NCI-H2227 (cell line): ENCODE measurements at regions not wholly inside any gene's neighbourhood (a gene's known extent, or its start where the extent isn't known, plus 50 kb on each side); places are given as distances from the start of the nearest gene placed in this dataset.

ENCODE experiments used
- DNase-seq: peaks from one replicate; lab custom pipeline; 2025; ENCODE audit not compliant: unreplicated experiment; lab: John Stamatoyannopoulos, UW

- DNase-seq = no peak
These were observed 231.4 kb downstream of the KLF12 start for GRCh38 chr13:73902847-73903246.

GRCh38 chr13:73902296-73902695 is 231.9 kb downstream of the KLF12 start:
- DNase-seq = no peak

GRCh38 chr13:73901324-73902068 is 232.7 kb downstream of the KLF12 start:
- DNase-seq = peak; percentile 87

GRCh38 chr13:73900591-73900990 is 233.6 kb downstream of the KLF12 start:
- no peak for DNase-seq

- DNase-seq = no peak
These were observed 235.3 kb downstream of the KLF12 start for GRCh38 chr13:73898899-73899298.

- no peak for DNase-seq
These were observed 235.9 kb downstream of the KLF12 start for GRCh38 chr13:73898276-73898675.

- no peak for DNase-seq
These were observed 239.1 kb downstream of the KLF12 start for GRCh38 chr13:73894995-73895571.

GRCh38 chr13:73893833-73894232 is 240.4 kb downstream of the KLF12 start:
- no peak for DNase-seq

- no peak for DNase-seq
These were observed 242.4 kb downstream of the KLF12 start for GRCh38 chr13:73891805-73892204.

GRCh38 chr13:73883162-73883561 is 251.0 kb downstream of the KLF12 start:
- no peak for DNase-seq

- no peak for DNase-seq
These were observed 253.8 kb downstream of the KLF12 start for GRCh38 chr13:73880365-73880764.

GRCh38 chr13:73879346-73880015 is 254.7 kb downstream of the KLF12 start:
- no peak for DNase-seq

- no peak for DNase-seq
These were observed 256.8 kb downstream of the KLF12 start for GRCh38 chr13:73877399-73877798.

GRCh38 chr13:73876323-73876722 is 257.9 kb downstream of the KLF12 start:
- DNase-seq = no peak

- no peak for DNase-seq
These were observed 260.0 kb downstream of the KLF12 start for GRCh38 chr13:73873940-73874830.

GRCh38 chr13:73872397-73872796 is 261.8 kb downstream of the KLF12 start:
- no peak for DNase-seq

GRCh38 chr13:73870970-73871935 is 263.0 kb downstream of the KLF12 start:
- no peak for DNase-seq

- DNase-seq = no peak
These were observed 264.0 kb downstream of the KLF12 start for GRCh38 chr13:73870036-73870741.

GRCh38 chr13:73865027-73865426 is 269.2 kb downstream of the KLF12 start:
- no peak for DNase-seq

- DNase-seq = no peak
These were observed 273.1 kb downstream of the KLF12 start for GRCh38 chr13:73861136-73861535.
